Fibroblast of lung (primary cell): ENCODE measurements at regions not wholly inside any gene's neighbourhood (a gene's known extent, or its start where the extent isn't known, plus 50 kb on each side); places are given as distances from the start of the nearest gene placed in this dataset.

Experiments used
- EZH2 ChIP-seq: IDR thresholded peaks from 2 replicates; pipeline ENCODE4 v1.5.1; 2012; ENCODE audit warnings: low read length, control low read depth, mild to moderate bottlenecking; ENCODE audit errors: missing control alignments
- TF ChIP-seq, protein P1 (sequence below), 2 donors: IDR thresholded peaks in 1 of 2; conservative IDR thresholded peaks in 1 of 2; 1 replicate in 1 of 2; 2 replicates in 1 of 2; pipeline ENCODE4 v1.5.1; 2011 to 2012; ENCODE audit warnings: low read length in 2 of 2, control low read depth in 1 of 2, inconsistent platforms in 1 of 2, low read depth in 1 of 2, mild to moderate bottlenecking in 1 of 2

DNA sequence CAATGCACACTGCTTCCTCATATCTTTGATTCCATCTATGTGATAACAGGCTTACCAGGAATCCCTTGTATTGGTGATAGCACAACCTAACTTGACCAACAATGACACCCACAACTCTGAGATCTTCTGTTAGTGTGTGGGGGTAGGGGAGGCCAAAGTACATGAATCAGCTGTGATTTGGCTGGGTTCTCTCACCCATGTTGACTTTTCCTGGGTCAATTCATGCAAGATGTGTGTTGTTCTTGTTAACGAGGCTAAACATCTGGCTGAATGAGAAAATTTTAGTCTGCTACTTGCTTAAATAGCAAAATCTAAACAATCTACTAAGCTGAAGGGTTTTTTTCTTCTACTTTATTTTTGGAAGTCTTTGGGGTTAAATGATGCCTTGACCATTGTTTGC is 341.2 kb upstream of the SLC14A2 start:
- TF ChIP-seq, protein P1, sequence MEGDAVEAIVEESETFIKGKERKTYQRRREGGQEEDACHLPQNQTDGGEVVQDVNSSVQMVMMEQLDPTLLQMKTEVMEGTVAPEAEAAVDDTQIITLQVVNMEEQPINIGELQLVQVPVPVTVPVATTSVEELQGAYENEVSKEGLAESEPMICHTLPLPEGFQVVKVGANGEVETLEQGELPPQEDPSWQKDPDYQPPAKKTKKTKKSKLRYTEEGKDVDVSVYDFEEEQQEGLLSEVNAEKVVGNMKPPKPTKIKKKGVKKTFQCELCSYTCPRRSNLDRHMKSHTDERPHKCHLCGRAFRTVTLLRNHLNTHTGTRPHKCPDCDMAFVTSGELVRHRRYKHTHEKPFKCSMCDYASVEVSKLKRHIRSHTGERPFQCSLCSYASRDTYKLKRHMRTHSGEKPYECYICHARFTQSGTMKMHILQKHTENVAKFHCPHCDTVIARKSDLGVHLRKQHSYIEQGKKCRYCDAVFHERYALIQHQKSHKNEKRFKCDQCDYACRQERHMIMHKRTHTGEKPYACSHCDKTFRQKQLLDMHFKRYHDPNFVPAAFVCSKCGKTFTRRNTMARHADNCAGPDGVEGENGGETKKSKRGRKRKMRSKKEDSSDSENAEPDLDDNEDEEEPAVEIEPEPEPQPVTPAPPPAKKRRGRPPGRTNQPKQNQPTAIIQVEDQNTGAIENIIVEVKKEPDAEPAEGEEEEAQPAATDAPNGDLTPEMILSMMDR (conservative IDR thresholded peaks at IDR 0.05 in 1 of 2, IDR thresholded peaks at IDR 0.05 in 1 of 2; ENCODE audit: low read depth in 1 of 2, low read length in 2 of 2): no peak
- no peak for TF ChIP-seq EZH2
